H1 (cell line): ENCODE measurements at regions not wholly inside any gene's neighbourhood (a gene's known extent, or its start where the extent isn't known, plus 50 kb on each side); places are given as distances from the start of the nearest gene placed in this dataset.

ENCODE experiments used
- CBX8 ChIP-seq: fragments of 300-800, 300-1000 bp; sonication (generic); IDR thresholded peaks from 2 replicates; pipeline ENCODE4 v1.7.1; 2016; ENCODE audit warnings: low read depth, low read length, borderline replicate concordance
- EGR1 ChIP-seq: IDR thresholded peaks from 2 replicates; pipeline ENCODE4 v1.6.1; 2011; ENCODE audit warnings: low read depth, low read length, borderline replicate concordance
- EZH2 ChIP-seq: fragments of 200-600 bp; sonication (generic); IDR thresholded peaks from 2 replicates; pipeline ENCODE4 v1.7.1; 2012; ENCODE audit warnings: low read depth, mild to moderate bottlenecking, moderate library complexity, low read length, inconsistent platforms; ENCODE audit not compliant: severe bottlenecking
- GTF2F1 ChIP-seq: IDR thresholded peaks from 2 replicates; pipeline ENCODE4 v1.6.1; 2012; ENCODE audit warnings: low read depth, low read length, improper control_type of control experiment, borderline replicate concordance
- MAFK ChIP-seq: IDR thresholded peaks from 2 replicates; pipeline ENCODE4 v1.6.1; 2012; ENCODE audit warnings: low read depth, mild to moderate bottlenecking, improper control_type of control experiment, low read length
- NRF1 ChIP-seq: IDR thresholded peaks from 2 replicates; pipeline ENCODE4 v1.6.1; 2011; ENCODE audit warnings: mild to moderate bottlenecking, low read depth, low read length, improper control_type of control experiment
- POU5F1 ChIP-seq: IDR thresholded peaks from 2 replicates; pipeline ENCODE4 v1.6.1; 2011; ENCODE audit warnings: low read depth, mild to moderate bottlenecking, low read length, moderate library complexity
- SP2 ChIP-seq: IDR thresholded peaks from 2 replicates; pipeline ENCODE4 v1.6.1; 2012; ENCODE audit warnings: mild to moderate bottlenecking, low read length, inconsistent platforms
- ZNF274 ChIP-seq: IDR thresholded peaks from 2 replicates; pipeline ENCODE4 v1.7.0; 2012; ENCODE audit warnings: low read length, borderline replicate concordance; ENCODE audit errors: extremely low read depth
- TF ChIP-seq, protein P1 (sequence below): fragments of 300-600 bp; sonication (generic); IDR thresholded peaks from 2 replicates; pipeline ENCODE4 v1.7.1; 2012; ENCODE audit warnings: low read length, moderate library complexity, mild to moderate bottlenecking, inconsistent platforms; ENCODE audit not compliant: insufficient replicate concordance

DNA sequence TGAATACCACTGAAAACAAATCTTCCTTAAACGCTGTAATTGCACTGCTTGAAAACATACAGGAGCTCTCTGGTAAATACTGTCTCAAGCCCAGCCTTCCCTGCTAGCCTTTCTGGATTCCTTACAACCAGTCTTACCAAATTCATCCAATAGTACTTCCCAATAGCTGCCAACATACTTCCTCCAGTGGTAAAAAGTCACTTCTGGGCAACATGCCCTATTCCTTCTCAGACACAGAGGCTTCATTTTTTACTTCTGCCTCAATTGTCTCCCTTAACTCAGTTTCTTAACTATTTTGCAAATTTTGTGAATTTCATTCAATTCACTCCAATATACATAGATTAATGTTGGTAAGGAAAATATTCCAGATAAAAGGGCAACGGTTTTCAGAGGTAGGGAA is 166.3 kb downstream of the TBX15 start (continued):
- TF ChIP-seq, protein P1, sequence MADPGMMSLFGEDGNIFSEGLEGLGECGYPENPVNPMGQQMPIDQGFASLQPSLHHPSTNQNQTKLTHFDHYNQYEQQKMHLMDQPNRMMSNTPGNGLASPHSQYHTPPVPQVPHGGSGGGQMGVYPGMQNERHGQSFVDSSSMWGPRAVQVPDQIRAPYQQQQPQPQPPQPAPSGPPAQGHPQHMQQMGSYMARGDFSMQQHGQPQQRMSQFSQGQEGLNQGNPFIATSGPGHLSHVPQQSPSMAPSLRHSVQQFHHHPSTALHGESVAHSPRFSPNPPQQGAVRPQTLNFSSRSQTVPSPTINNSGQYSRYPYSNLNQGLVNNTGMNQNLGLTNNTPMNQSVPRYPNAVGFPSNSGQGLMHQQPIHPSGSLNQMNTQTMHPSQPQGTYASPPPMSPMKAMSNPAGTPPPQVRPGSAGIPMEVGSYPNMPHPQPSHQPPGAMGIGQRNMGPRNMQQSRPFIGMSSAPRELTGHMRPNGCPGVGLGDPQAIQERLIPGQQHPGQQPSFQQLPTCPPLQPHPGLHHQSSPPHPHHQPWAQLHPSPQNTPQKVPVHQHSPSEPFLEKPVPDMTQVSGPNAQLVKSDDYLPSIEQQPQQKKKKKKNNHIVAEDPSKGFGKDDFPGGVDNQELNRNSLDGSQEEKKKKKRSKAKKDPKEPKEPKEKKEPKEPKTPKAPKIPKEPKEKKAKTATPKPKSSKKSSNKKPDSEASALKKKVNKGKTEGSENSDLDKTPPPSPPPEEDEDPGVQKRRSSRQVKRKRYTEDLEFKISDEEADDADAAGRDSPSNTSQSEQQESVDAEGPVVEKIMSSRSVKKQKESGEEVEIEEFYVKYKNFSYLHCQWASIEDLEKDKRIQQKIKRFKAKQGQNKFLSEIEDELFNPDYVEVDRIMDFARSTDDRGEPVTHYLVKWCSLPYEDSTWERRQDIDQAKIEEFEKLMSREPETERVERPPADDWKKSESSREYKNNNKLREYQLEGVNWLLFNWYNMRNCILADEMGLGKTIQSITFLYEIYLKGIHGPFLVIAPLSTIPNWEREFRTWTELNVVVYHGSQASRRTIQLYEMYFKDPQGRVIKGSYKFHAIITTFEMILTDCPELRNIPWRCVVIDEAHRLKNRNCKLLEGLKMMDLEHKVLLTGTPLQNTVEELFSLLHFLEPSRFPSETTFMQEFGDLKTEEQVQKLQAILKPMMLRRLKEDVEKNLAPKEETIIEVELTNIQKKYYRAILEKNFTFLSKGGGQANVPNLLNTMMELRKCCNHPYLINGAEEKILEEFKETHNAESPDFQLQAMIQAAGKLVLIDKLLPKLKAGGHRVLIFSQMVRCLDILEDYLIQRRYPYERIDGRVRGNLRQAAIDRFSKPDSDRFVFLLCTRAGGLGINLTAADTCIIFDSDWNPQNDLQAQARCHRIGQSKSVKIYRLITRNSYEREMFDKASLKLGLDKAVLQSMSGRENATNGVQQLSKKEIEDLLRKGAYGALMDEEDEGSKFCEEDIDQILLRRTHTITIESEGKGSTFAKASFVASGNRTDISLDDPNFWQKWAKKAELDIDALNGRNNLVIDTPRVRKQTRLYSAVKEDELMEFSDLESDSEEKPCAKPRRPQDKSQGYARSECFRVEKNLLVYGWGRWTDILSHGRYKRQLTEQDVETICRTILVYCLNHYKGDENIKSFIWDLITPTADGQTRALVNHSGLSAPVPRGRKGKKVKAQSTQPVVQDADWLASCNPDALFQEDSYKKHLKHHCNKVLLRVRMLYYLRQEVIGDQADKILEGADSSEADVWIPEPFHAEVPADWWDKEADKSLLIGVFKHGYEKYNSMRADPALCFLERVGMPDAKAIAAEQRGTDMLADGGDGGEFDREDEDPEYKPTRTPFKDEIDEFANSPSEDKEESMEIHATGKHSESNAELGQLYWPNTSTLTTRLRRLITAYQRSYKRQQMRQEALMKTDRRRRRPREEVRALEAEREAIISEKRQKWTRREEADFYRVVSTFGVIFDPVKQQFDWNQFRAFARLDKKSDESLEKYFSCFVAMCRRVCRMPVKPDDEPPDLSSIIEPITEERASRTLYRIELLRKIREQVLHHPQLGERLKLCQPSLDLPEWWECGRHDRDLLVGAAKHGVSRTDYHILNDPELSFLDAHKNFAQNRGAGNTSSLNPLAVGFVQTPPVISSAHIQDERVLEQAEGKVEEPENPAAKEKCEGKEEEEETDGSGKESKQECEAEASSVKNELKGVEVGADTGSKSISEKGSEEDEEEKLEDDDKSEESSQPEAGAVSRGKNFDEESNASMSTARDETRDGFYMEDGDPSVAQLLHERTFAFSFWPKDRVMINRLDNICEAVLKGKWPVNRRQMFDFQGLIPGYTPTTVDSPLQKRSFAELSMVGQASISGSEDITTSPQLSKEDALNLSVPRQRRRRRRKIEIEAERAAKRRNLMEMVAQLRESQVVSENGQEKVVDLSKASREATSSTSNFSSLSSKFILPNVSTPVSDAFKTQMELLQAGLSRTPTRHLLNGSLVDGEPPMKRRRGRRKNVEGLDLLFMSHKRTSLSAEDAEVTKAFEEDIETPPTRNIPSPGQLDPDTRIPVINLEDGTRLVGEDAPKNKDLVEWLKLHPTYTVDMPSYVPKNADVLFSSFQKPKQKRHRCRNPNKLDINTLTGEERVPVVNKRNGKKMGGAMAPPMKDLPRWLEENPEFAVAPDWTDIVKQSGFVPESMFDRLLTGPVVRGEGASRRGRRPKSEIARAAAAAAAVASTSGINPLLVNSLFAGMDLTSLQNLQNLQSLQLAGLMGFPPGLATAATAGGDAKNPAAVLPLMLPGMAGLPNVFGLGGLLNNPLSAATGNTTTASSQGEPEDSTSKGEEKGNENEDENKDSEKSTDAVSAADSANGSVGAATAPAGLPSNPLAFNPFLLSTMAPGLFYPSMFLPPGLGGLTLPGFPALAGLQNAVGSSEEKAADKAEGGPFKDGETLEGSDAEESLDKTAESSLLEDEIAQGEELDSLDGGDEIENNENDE: no peak
- no peak for TF ChIP-seq EGR1
- TF ChIP-seq ZNF274: no peak
- no peak for TF ChIP-seq EZH2
- no peak for TF ChIP-seq NRF1
- no peak for TF ChIP-seq CBX8
- TF ChIP-seq MAFK: no peak
- TF ChIP-seq POU5F1: no peak
- no peak for TF ChIP-seq SP2
- no peak for TF ChIP-seq GTF2F1
- TF ChIP-seq, all 59 proteins: peak for 0
